Upper lobe of left lung (tissue), 4 donors: ENCODE measurements at regions not wholly inside any gene's neighbourhood (a gene's known extent, or its start where the extent isn't known, plus 50 kb on each side); places are given as distances from the start of the nearest gene placed in this dataset.

Experiments
- CTCF ChIP-seq, 6 experiments: fragments of 450-650 bp in 4 of 6; fragments of 200-600 bp in 2 of 6; sonication (generic) in 2 of 6; IDR thresholded peaks; one replicate each; pipeline ENCODE4 v1.5.1; 2016 to 2019; ENCODE audit warnings: antibody characterized with exemption in 6 of 6
- POLR2A ChIP-seq, 4 donors: fragments of 450-650 bp; IDR thresholded peaks; one replicate each; pipeline ENCODE4 v1.5.1; 2016 to 2017; ENCODE audit warnings: antibody characterized with exemption in 4 of 4, mild to moderate bottlenecking in 2 of 4

GRCh38 chr14:36076197-36076596, 100.3 kb downstream of the PTCSC3 start:
- no peak for TF ChIP-seq POLR2A (IDR thresholded peaks at IDR 0.05)
- no peak for TF ChIP-seq CTCF (IDR thresholded peaks at IDR 0.05)
